IMR-90 (cell line): ENCODE measurements at regions not wholly inside any gene's neighbourhood (a gene's known extent, or its start where the extent isn't known, plus 50 kb on each side); places are given as distances from the start of the nearest gene placed in this dataset.

Experiments used
- ATAC-seq: fragments of 200-7000 bp; cut with Tn5 transposase; 2 replicates; pipeline ENCODE4 v1.9.1; 2020; ENCODE audit warnings: low read depth, mild to moderate bottlenecking, moderate library complexity
- BruUV-seq: library from RNA; stranded (reverse); fragments of 400-500 nt; replicated peaks from 2 replicates; lab custom pipeline; 2021; lab: Mats Ljungman, UMichigan
- CTCF ChIA-PET: fragments of 300-600 bp; formaldehyde crosslinking; extraction: SDS; loops from one replicate; lab custom pipeline; 2021; ENCODE audit warnings: antibody characterized with exemption; lab: Yijun Ruan, JAX
- POLR2A ChIA-PET: fragments of 300-600 bp; sonication (Branson Sonifier 250); formaldehyde crosslinking; loops from one replicate; lab custom pipeline; 2022; ENCODE audit warnings: antibody characterized with exemption; ENCODE audit not compliant: unreplicated experiment; lab: Charles Lee
- DNase-seq: peaks from one replicate; pipeline ENCODE4 v3.0.0; 2013
- H2AFZ ChIP-seq: replicated peaks from 2 replicates; pipeline ENCODE3; 2013; ENCODE audit warnings: low read length, mild to moderate bottlenecking; ENCODE audit not compliant: poor library complexity
- H2AK5ac ChIP-seq: 2 replicates; pipeline ENCODE4 v1.6.1; 2013; ENCODE audit warnings: low read depth, low read length, inconsistent platforms
- H2AK9ac ChIP-seq: replicated peaks from 2 replicates; pipeline ENCODE3; 2013; ENCODE audit warnings: mild to moderate bottlenecking, low read depth, low read length, moderate library complexity; ENCODE audit not compliant: poor library complexity
- H2BK120ac ChIP-seq: 2 replicates; pipeline ENCODE4 v1.6.1; 2013; ENCODE audit warnings: low read depth, low read length, inconsistent platforms
- H2BK15ac ChIP-seq: 3 replicates; pipeline ENCODE4 v1.6.1; 2013; ENCODE audit warnings: low read depth, low read length, inconsistent platforms
- H2BK20ac ChIP-seq: 2 replicates; pipeline ENCODE4 v1.6.1; 2013; ENCODE audit warnings: low read depth, mild to moderate bottlenecking, inconsistent platforms, low read length, moderate library complexity
- H2BK5ac ChIP-seq: 2 replicates; pipeline ENCODE4 v1.6.1; 2013; ENCODE audit warnings: mild to moderate bottlenecking, low read depth, low read length, inconsistent platforms; ENCODE audit not compliant: poor library complexity, severe bottlenecking
- H3K14ac ChIP-seq: replicated peaks from 2 replicates; pipeline ENCODE4 v1.6.1; 2013; ENCODE audit warnings: low read depth, low read length, inconsistent platforms
- H3K18ac ChIP-seq: 2 replicates; pipeline ENCODE4 v1.6.1; 2013; ENCODE audit warnings: low read depth, low read length, control low read depth
- H3K23ac ChIP-seq: 2 replicates; pipeline ENCODE4 v1.6.1; 2013; ENCODE audit warnings: low read depth, low read length, inconsistent platforms
- H3K27ac ChIP-seq: 2 replicates; pipeline ENCODE4 v1.5.1; 2013; ENCODE audit warnings: mild to moderate bottlenecking, control low read depth, low read length; ENCODE audit not compliant: insufficient read depth
- H3K27me3 ChIP-seq: 2 replicates; pipeline ENCODE4 v1.6.1; 2013; ENCODE audit warnings: low read length; ENCODE audit not compliant: control insufficient read depth, insufficient read depth
- H3K36me3 ChIP-seq: 2 replicates; pipeline ENCODE4 v1.6.1; 2013; ENCODE audit warnings: low read length, mixed read lengths; ENCODE audit not compliant: control insufficient read depth, insufficient read depth
- H3K4ac ChIP-seq: 2 replicates; pipeline ENCODE4 v1.6.1; 2013; ENCODE audit warnings: low read depth, low read length, inconsistent platforms
- H3K4me1 ChIP-seq: 2 replicates; pipeline ENCODE4 v1.6.1; 2013; ENCODE audit warnings: low read length, mixed read lengths; ENCODE audit not compliant: control insufficient read depth, insufficient read depth
- H3K4me2 ChIP-seq: 2 replicates; pipeline ENCODE4 v1.6.1; 2013; ENCODE audit warnings: low read depth, mild to moderate bottlenecking, control low read depth, low read length, moderate library complexity
- H3K4me3 ChIP-seq: 2 replicates; pipeline ENCODE4 v1.5.1; 2013; ENCODE audit warnings: low read depth, mild to moderate bottlenecking, control low read depth, low read length, moderate library complexity; ENCODE audit not compliant: insufficient read depth
- H3K56ac ChIP-seq: 2 replicates; pipeline ENCODE4 v1.6.1; 2013; ENCODE audit warnings: low read length, inconsistent platforms; ENCODE audit not compliant: insufficient read depth; ENCODE audit errors: extremely low read depth
- H3K79me1 ChIP-seq, 2 experiments: 2 replicates each; pipeline ENCODE4 v1.6.1; 2013; ENCODE audit warnings: low read length in 2 of 2, inconsistent platforms in 1 of 2, low read depth in 1 of 2
- H3K9ac ChIP-seq: 2 replicates; pipeline ENCODE4 v1.6.1; 2013; ENCODE audit warnings: low read depth, low read length, control low read depth
- H3K9me1 ChIP-seq: 2 replicates; pipeline ENCODE4 v1.6.1; 2013; ENCODE audit warnings: low read length, inconsistent platforms; ENCODE audit not compliant: insufficient read depth
- H3K9me3 ChIP-seq: 2 replicates; pipeline ENCODE4 v1.6.1; 2013; ENCODE audit warnings: low read length; ENCODE audit not compliant: control insufficient read depth, insufficient read depth
- H4K20me1 ChIP-seq: 2 replicates; pipeline ENCODE4 v1.6.1; 2013; ENCODE audit warnings: low read length, inconsistent platforms; ENCODE audit not compliant: insufficient read depth
- H4K5ac ChIP-seq: 2 replicates; pipeline ENCODE4 v1.6.1; 2013; ENCODE audit warnings: mild to moderate bottlenecking, low read depth, low read length, control low read depth
- H4K8ac ChIP-seq, 2 experiments: 2 replicates each; pipeline ENCODE4 v1.6.1; 2013; ENCODE audit warnings: low read depth in 2 of 2, low read length in 2 of 2, control low read depth in 1 of 2, inconsistent platforms in 1 of 2
- H4K91ac ChIP-seq: 2 replicates; pipeline ENCODE4 v1.6.1; 2013; ENCODE audit warnings: low read depth, low read length, inconsistent platforms; ENCODE audit not compliant: insufficient read depth
- BHLHE40 ChIP-seq: fragments of 150-350 bp; IDR thresholded peaks from 2 replicates; pipeline ENCODE4 v1.6.1; 2016; ENCODE audit warnings: mild to moderate bottlenecking, low read depth, low read length
- CHD1 ChIP-seq: IDR thresholded peaks from 2 replicates; pipeline ENCODE4 v1.6.1; 2012; ENCODE audit warnings: low read depth, low read length, improper control_type of control experiment
- MXI1 ChIP-seq: IDR thresholded peaks from 2 replicates; pipeline ENCODE4 v1.6.1; 2012; ENCODE audit warnings: low read depth, mild to moderate bottlenecking, low read length, moderate library complexity, borderline replicate concordance
- RCOR1 ChIP-seq: IDR thresholded peaks from 2 replicates; pipeline ENCODE4 v1.6.1; 2012; ENCODE audit warnings: mild to moderate bottlenecking, low read length, improper control_type of control experiment; ENCODE audit not compliant: insufficient replicate concordance
- SMC3 ChIP-seq: fragments of 150-350 bp; IDR thresholded peaks from 2 replicates; pipeline ENCODE4 v1.6.1; 2016; ENCODE audit warnings: low read depth, mild to moderate bottlenecking, antibody characterized with exemption, low read length, moderate library complexity
- WGBS, 2 experiments: methylation state at CpG; one replicate each; pipeline versions ENCODE4 v1.1.5 to v1.1.7; 2013; ENCODE audit warnings: missing lambda C conversion rate in 2 of 2; ENCODE audit not compliant: insufficient read length in 1 of 2; ENCODE audit errors: extremely low coverage in 2 of 2; 5-methylcytosine and 5-hydroxymethylcytosine counted together
- dilution Hi-C: fragments of 300-500 bp; cut with HindIII; formaldehyde crosslinking; loops from one replicate; pipeline ENCODE4 v1.14.3; 2018; ENCODE audit warnings: low sequenced_read_pairs; ENCODE audit not compliant: unreplicated experiment
- in situ Hi-C: fragments of 300-500 bp; cut with MboI; formaldehyde crosslinking; loops from 3 replicates; pipeline ENCODE4 v1.14.3; 2019; ENCODE audit warnings: low sequenced_read_pairs, inconsistent platforms, mixed read lengths
- intact Hi-C: fragments of 100-400 bp; cut with micrococcal nuclease; formaldehyde crosslinking; loops from 2 replicates; pipeline ENCODE4 v1.10.0; 2022
- TF ChIP-seq, protein P1 (sequence below): fragments of 150-350 bp; IDR thresholded peaks from 2 replicates; pipeline ENCODE4 v1.6.1; 2017; ENCODE audit warnings: mild to moderate bottlenecking, antibody characterized with exemption, low read length, low read depth
- TF ChIP-seq, protein P2 (sequence below): conservative IDR thresholded peaks from 2 replicates; pipeline ENCODE4 v1.5.1; 2012; ENCODE audit warnings: mild to moderate bottlenecking, low read depth, low read length, improper control_type of control experiment

DNA sequence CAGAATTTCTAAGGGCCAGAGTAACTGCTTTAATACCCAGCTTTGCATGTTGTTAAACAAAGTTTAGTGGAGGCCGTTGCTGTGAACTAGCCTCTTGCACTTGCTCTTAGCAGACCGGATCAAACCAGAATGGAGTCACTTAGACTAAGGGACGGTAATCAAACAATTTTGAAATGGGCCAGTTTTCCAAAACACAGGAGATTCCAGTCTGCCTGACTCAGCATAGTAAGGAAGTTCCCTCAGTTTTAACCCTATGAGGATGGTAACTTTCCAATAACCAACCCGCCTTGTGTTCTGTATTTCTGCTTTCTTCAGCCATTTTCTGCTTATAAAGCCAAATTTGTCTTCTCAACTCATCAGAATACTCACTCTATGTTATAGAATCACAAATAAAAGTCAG, 77.2 kb upstream of the WDR72 start:
- TF ChIP-seq CHD1, result no peak
- no peak for TF ChIP-seq BHLHE40
- TF ChIP-seq MXI1, result no peak
- no peak for TF ChIP-seq SMC3
- TF ChIP-seq, protein P1, sequence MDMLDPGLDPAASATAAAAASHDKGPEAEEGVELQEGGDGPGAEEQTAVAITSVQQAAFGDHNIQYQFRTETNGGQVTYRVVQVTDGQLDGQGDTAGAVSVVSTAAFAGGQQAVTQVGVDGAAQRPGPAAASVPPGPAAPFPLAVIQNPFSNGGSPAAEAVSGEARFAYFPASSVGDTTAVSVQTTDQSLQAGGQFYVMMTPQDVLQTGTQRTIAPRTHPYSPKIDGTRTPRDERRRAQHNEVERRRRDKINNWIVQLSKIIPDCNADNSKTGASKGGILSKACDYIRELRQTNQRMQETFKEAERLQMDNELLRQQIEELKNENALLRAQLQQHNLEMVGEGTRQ, result no peak
- TF ChIP-seq, protein P2, sequence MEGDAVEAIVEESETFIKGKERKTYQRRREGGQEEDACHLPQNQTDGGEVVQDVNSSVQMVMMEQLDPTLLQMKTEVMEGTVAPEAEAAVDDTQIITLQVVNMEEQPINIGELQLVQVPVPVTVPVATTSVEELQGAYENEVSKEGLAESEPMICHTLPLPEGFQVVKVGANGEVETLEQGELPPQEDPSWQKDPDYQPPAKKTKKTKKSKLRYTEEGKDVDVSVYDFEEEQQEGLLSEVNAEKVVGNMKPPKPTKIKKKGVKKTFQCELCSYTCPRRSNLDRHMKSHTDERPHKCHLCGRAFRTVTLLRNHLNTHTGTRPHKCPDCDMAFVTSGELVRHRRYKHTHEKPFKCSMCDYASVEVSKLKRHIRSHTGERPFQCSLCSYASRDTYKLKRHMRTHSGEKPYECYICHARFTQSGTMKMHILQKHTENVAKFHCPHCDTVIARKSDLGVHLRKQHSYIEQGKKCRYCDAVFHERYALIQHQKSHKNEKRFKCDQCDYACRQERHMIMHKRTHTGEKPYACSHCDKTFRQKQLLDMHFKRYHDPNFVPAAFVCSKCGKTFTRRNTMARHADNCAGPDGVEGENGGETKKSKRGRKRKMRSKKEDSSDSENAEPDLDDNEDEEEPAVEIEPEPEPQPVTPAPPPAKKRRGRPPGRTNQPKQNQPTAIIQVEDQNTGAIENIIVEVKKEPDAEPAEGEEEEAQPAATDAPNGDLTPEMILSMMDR, result no peak
- no peak for TF ChIP-seq RCOR1
- H2BK20ac ChIP-seq, result no peak overlapping the region
- in situ Hi-C loops (no loop called here), intact Hi-C loops (no loop called here), dilution Hi-C loops (no loop called here)
- 0 out of 2 replicates have a peak, but pooled peaks cover 2% of the 10 kb centered on the region for H3K9me3 ChIP-seq
- no peaks in the 10 kb centered on the region for H3K36me3 ChIP-seq
- H3K79me1 ChIP-seq, result no peaks in the 10 kb centered on the region
- no peaks in the 10 kb centered on the region for H3K4me1 ChIP-seq
- H2AK5ac ChIP-seq, result no peak overlapping the region
- no peak overlapping the region for H4K8ac ChIP-seq
- H2BK5ac ChIP-seq, result no peak overlapping the region
- H2AFZ ChIP-seq, result no peak overlapping the region
- no peaks in the 10 kb centered on the region for H3K27me3 ChIP-seq
- 17% methylated on average over 1 of the region's 4 CpGs; no CpG with 5 or more reads in 1 of the 2 experiments for WGBS, 2 experiments
- ATAC-seq, result no peak
- CTCF ChIA-PET, result no interaction called here
- H3K4ac ChIP-seq, result no peak overlapping the region
- H4K91ac ChIP-seq, result no peak overlapping the region
- H4K20me1 ChIP-seq, result no peaks in the 10 kb centered on the region
- DNase-seq, result no peak
- no peak overlapping the region for H3K4me3 ChIP-seq
- no peaks in the 10 kb centered on the region for H3K9me1 ChIP-seq
- no peak overlapping the region for H3K56ac ChIP-seq
- no peak overlapping the region for H3K23ac ChIP-seq
- H2BK15ac ChIP-seq, result no peak overlapping the region
- H3K9ac ChIP-seq, result no peak overlapping the region
- H3K27ac ChIP-seq, result no peak overlapping the region
- no peak overlapping the region for H4K5ac ChIP-seq
- H3K4me2 ChIP-seq, result no peak overlapping the region
- H2AK9ac ChIP-seq, result no peak overlapping the region
- no TSS peak for BruUV-seq
- POLR2A ChIA-PET, result no interaction called here
- H3K18ac ChIP-seq, result no peak overlapping the region
- H3K14ac ChIP-seq, result no peak overlapping the region
- H2BK120ac ChIP-seq, result no peak overlapping the region
